CD14-positive monocyte (primary cell): ENCODE measurements at regions not wholly inside any gene's neighbourhood (a gene's known extent, or its start where the extent isn't known, plus 50 kb on each side); places are given as distances from the start of the nearest gene placed in this dataset.

Experiments used
- DNase-seq, 3 donors: peaks; one replicate each; pipeline ENCODE4 v3.0.0-alpha.2; 2011 to 2022
- H2AFZ ChIP-seq: 2 replicates; pipeline ENCODE4 v1.6.0; 2012; ENCODE audit warnings: mild to moderate bottlenecking, low read depth, low read length, inconsistent platforms; ENCODE audit not compliant: insufficient read depth, poor library complexity, severe bottlenecking
- H3K27ac ChIP-seq, 2 donors: 1 replicate in 1 of 2; 2 replicates in 1 of 2; pipeline ENCODE4 v1.5.1; 2012 to 2013; ENCODE audit warnings: low read length in 2 of 2, control low read depth in 1 of 2, inconsistent platforms in 1 of 2, low read depth in 1 of 2, mild to moderate bottlenecking in 1 of 2
- H3K27me3 ChIP-seq, 2 donors: one replicate each; pipeline versions ENCODE4 v1.6.0 to v1.6.1; 2011 to 2013; ENCODE audit warnings: low read length in 2 of 2; ENCODE audit not compliant: control insufficient read depth in 2 of 2, insufficient read depth in 2 of 2
- H3K36me3 ChIP-seq, 2 donors: replicated peaks in 1 of 2; 1 replicate in 1 of 2; 2 replicates in 1 of 2; pipeline versions ENCODE4 v1.5.1 to v1.6.1; 2012 to 2013; ENCODE audit warnings: low read length in 2 of 2, control low read depth in 1 of 2, inconsistent platforms in 1 of 2, mild to moderate bottlenecking in 1 of 2; ENCODE audit not compliant: insufficient read depth in 2 of 2, control insufficient read depth in 1 of 2
- H3K4me1 ChIP-seq, 2 donors: 1 replicate in 1 of 2; 2 replicates in 1 of 2; pipeline versions ENCODE4 v1.5.1 to v1.6.1; 2012 to 2013; ENCODE audit warnings: low read length in 2 of 2, control low read depth in 1 of 2, inconsistent platforms in 1 of 2, mild to moderate bottlenecking in 1 of 2, moderate library complexity in 1 of 2; ENCODE audit not compliant: insufficient read depth in 2 of 2, control insufficient read depth in 1 of 2
- H3K4me2 ChIP-seq: replicated peaks from 2 replicates; pipeline ENCODE3; 2012; ENCODE audit warnings: low read length, moderate library complexity, mild to moderate bottlenecking; ENCODE audit not compliant: poor library complexity, severe bottlenecking; ENCODE audit errors: extremely low read depth
- H3K4me3 ChIP-seq, 3 experiments: fragments of 200-600 bp in 1 of 3; sonication (generic) in 1 of 3; replicated peaks in 1 of 3; 1 replicate in 2 of 3; 2 replicates in 1 of 3; pipeline ENCODE4 v1.5.1; 2011 to 2013; ENCODE audit warnings: low read length in 3 of 3, mild to moderate bottlenecking in 3 of 3, control low read depth in 2 of 3, low read depth in 2 of 3, inconsistent platforms in 1 of 3, moderate library complexity in 1 of 3
- H3K79me2 ChIP-seq: 2 replicates; pipeline ENCODE4 v1.6.0; 2012; ENCODE audit warnings: mild to moderate bottlenecking, control low read depth, inconsistent platforms, low read length, moderate library complexity; ENCODE audit not compliant: insufficient read depth
- H3K9ac ChIP-seq: 2 replicates; pipeline ENCODE4 v1.6.0; 2017; ENCODE audit warnings: low read length, mild to moderate bottlenecking; ENCODE audit not compliant: insufficient read depth, poor library complexity, severe bottlenecking
- H3K9me3 ChIP-seq, 2 donors: replicated peaks in 1 of 2; 1 replicate in 1 of 2; 2 replicates in 1 of 2; pipeline versions ENCODE4 v1.5.1 to v1.6.1; 2012 to 2013; ENCODE audit warnings: low read length in 2 of 2, control low read depth in 1 of 2; ENCODE audit not compliant: control insufficient read depth in 1 of 2, insufficient read depth in 1 of 2
- H4K20me1 ChIP-seq: 2 replicates; pipeline ENCODE4 v1.6.0; 2012; ENCODE audit warnings: mild to moderate bottlenecking, low read length, control low read depth, moderate library complexity; ENCODE audit not compliant: insufficient read depth
- H3K27ac Mint-ChIP-seq, 7 donors: one replicate each; pipeline ENCODE4 v1.8.0; 2020; ENCODE audit warnings: mild to moderate bottlenecking in 7 of 7, mixed read lengths in 7 of 7, moderate library complexity in 6 of 7, inconsistent platforms in 2 of 7
- H3K27me3 Mint-ChIP-seq, 3 donors: one replicate each; pipeline ENCODE4 v1.8.0; 2021 to 2022; ENCODE audit warnings: low read depth in 3 of 3, mild to moderate bottlenecking in 3 of 3, mixed read lengths in 3 of 3, moderate library complexity in 3 of 3, inconsistent platforms in 1 of 3
- H3K36me3 Mint-ChIP-seq, 2 donors: one replicate each; pipeline ENCODE4 v1.8.0; 2020; ENCODE audit warnings: mixed read lengths in 2 of 2, inconsistent platforms in 1 of 2, mild to moderate bottlenecking in 1 of 2
- H3K4me1 Mint-ChIP-seq: one replicate; pipeline ENCODE4 v1.8.0; 2020; ENCODE audit warnings: mild to moderate bottlenecking, mixed read lengths
- H3K4me3 Mint-ChIP-seq, 2 donors: one replicate each; pipeline ENCODE4 v1.8.0; 2020; ENCODE audit warnings: mild to moderate bottlenecking in 2 of 2, mixed read lengths in 2 of 2, moderate library complexity in 1 of 2
- H3K9me3 Mint-ChIP-seq, 7 donors: one replicate each; pipeline ENCODE4 v1.8.0; 2020 to 2022; ENCODE audit warnings: mixed read lengths in 7 of 7, mild to moderate bottlenecking in 6 of 7, moderate library complexity in 6 of 7, inconsistent platforms in 2 of 7
- CTCF ChIP-seq: fragments of 200-600 bp; IDR thresholded peaks from one replicate; pipeline ENCODE4 v1.8.0; 2022; ENCODE audit warnings: antibody characterized with exemption, mild to moderate bottlenecking
- WGBS: methylation state at CpG from one replicate; pipeline ENCODE4 v1.1.5; 2013; ENCODE audit warnings: missing lambda C conversion rate; ENCODE audit not compliant: insufficient coverage; 5-methylcytosine and 5-hydroxymethylcytosine counted together
- intact Hi-C, 2 donors: fragments of 100-400 bp; cut with micrococcal nuclease; formaldehyde crosslinking; loops; one replicate each; pipeline versions ENCODE4 v1.15.0 to v1.15.1; 2023

GRCh38 chr14:42023452-42023851, 416.8 kb downstream of the LRFN5 start:
- Mint-ChIP-seq H3K9me3 (peaks cover 2 to 15% (median 9%) of the 10 kb centered on the region in 7 donors), H3K4me3 (no peak overlapping the region), H3K27me3 (no peaks in the 10 kb centered on the region), H3K27ac (no peak overlapping the region), H3K36me3 (no peaks in the 10 kb centered on the region), H3K4me1 (no peaks in the 10 kb centered on the region)
- intact Hi-C loops, result no loop called here
- TF ChIP-seq CTCF, result no peak
- Histone ChIP-seq H3K27ac (no peak overlapping the region), H3K36me3 (no peaks in the 10 kb centered on the region), H3K9ac (no peak overlapping the region), H3K4me3 (no peak overlapping the region), H2AFZ (no peak overlapping the region), H3K79me2 (no peaks in the 10 kb centered on the region), H3K4me1 (no peaks in the 10 kb centered on the region), H3K9me3 (peaks cover 0 to 5% of the 10 kb centered on the region in 2 donors), H3K4me2 (no peak overlapping the region), H4K20me1 (no peaks in the 10 kb centered on the region), H3K27me3 (no peaks in the 10 kb centered on the region)
- WGBS, result no CpG with 5 or more reads among the region's 2 CpGs
- no peak for DNase-seq

- intact Hi-C loops, result no loop called here
- Mint-ChIP-seq H3K36me3 (no peaks in the 10 kb centered on the region), H3K27me3 (no peaks in the 10 kb centered on the region)
These were observed 407.6 kb downstream of the LRFN5 start for GRCh38 chr14:42014301-42014700.

More at GRCh38 chr14:42014301-42014700, 407.6 kb downstream of the LRFN5 start:
- no peak for TF ChIP-seq CTCF
- no peak for DNase-seq
- H3K27ac ChIP-seq, result no peak overlapping the region
- Mint-ChIP-seq H3K27ac (no peak overlapping the region), H3K9me3 (peaks cover 0 to 5% (median 2%) of the 10 kb centered on the region in 7 donors), H3K4me3 (no peak overlapping the region), H3K4me1 (no peaks in the 10 kb centered on the region)
- no peak overlapping the region for H2AFZ ChIP-seq
- H3K36me3 ChIP-seq, result no peaks in the 10 kb centered on the region
- WGBS, result no CpG with 5 or more reads among the region's 3 CpGs
- H3K79me2 ChIP-seq, result no peaks in the 10 kb centered on the region
- no peaks in the 10 kb centered on the region for H3K4me1 ChIP-seq
- peaks cover 0 to 2% of the 10 kb centered on the region in 2 donors for H3K9me3 ChIP-seq
- H3K9ac ChIP-seq, result no peak overlapping the region
- no peak overlapping the region for H3K4me3 ChIP-seq
- no peak overlapping the region for H3K4me2 ChIP-seq
- H3K27me3 ChIP-seq, result no peaks in the 10 kb centered on the region
- H4K20me1 ChIP-seq, result no peaks in the 10 kb centered on the region
